Coronary artery (tissue), 2 donors: ENCODE measurements at regions not wholly inside any gene's neighbourhood (a gene's known extent, or its start where the extent isn't known, plus 50 kb on each side); places are given as distances from the start of the nearest gene placed in this dataset.

ENCODE experiments used
- DNase-seq: peaks from one replicate; pipeline ENCODE4 v3.0.0-alpha.2; 2017; ENCODE audit warnings: low spot score
- H3K27ac ChIP-seq, 2 donors: fragments of 200-600 bp; sonication (generic); one replicate each; pipeline ENCODE4 v1.5.1; 2016 to 2019
- H3K4me3 ChIP-seq: fragments of 200-600 bp; sonication (generic); 2 replicates; pipeline ENCODE4 v1.5.1; 2016; ENCODE audit warnings: mild to moderate bottlenecking, moderate library complexity
- TF ChIP-seq, protein P1 (sequence below): fragments of 200-600 bp; sonication (generic); IDR thresholded peaks from one replicate; pipeline ENCODE4 v1.5.1; 2019; ENCODE audit warnings: antibody characterized with exemption

DNA sequence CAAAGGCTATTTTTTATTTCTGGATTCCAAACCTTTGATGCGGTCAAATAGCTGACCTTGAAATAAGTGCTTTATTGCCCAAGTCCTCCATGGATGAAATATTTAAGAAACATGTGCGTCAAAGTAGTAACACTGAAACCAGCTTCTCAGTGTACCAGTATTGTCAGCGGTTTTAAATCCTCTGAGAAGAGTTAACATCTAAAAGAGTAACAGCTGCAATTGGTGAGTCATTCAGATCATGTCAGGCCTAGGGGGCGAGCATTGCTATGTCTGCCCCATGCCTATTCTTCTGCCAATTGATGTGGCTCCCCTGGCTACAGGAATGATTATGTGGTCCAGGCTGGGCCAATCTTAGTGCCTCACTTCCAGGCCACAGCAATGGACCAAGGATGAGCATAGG lies 263.3 kb upstream of the SORL1-AS1 start:
- TF ChIP-seq, protein P1, sequence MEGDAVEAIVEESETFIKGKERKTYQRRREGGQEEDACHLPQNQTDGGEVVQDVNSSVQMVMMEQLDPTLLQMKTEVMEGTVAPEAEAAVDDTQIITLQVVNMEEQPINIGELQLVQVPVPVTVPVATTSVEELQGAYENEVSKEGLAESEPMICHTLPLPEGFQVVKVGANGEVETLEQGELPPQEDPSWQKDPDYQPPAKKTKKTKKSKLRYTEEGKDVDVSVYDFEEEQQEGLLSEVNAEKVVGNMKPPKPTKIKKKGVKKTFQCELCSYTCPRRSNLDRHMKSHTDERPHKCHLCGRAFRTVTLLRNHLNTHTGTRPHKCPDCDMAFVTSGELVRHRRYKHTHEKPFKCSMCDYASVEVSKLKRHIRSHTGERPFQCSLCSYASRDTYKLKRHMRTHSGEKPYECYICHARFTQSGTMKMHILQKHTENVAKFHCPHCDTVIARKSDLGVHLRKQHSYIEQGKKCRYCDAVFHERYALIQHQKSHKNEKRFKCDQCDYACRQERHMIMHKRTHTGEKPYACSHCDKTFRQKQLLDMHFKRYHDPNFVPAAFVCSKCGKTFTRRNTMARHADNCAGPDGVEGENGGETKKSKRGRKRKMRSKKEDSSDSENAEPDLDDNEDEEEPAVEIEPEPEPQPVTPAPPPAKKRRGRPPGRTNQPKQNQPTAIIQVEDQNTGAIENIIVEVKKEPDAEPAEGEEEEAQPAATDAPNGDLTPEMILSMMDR: no peak
- Histone ChIP-seq H3K27ac (no peak overlapping the region), H3K4me3 (no peak overlapping the region)
- DNase-seq: no peak

DNA sequence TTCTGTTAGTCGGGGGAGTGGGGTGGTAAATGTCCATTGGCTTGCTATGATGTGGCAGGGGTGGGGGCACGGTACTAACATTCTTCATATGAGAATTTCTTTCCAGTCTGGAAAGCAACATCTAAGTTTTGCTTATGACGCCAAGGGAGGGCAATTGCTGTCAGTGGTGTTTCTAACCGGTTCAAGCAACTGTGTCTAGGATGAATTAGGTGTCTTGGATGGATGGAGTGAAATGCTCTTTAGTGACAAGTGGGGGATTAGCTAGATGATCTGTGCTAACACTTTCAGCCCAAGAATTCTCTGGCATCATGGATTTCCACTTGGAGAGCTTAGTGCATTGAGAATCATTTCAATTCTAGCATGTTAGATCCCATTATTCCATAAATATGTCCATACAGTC lies 262.6 kb upstream of the SORL1-AS1 start:
- no peak overlapping the region for H3K27ac ChIP-seq
- TF ChIP-seq, protein P1: no peak
- H3K4me3 ChIP-seq: no peak overlapping the region
- DNase-seq: no peak

DNA sequence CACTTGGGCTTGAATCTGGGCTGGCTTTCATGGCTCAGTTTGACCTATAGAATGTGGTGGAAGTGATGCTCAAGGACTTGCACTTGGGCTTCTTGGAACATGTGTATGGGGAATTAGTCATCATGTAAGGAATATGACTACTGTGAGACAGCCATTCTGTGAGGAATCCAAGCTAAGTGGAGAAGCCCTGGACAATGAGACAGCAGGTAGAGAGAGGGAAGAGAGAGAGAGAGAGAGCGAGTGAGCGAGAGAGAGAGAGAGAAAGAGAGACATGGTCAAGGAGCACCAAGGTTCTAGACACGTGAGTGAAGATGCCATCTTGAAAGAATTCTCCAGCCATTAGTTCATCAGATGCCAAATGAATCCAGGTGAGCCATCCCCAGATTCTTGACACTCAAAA lies 261.6 kb upstream of the SORL1-AS1 start:
- Histone ChIP-seq H3K27ac (no peak overlapping the region), H3K4me3 (no peak overlapping the region)
- DNase-seq: no peak
- TF ChIP-seq, protein P1: no peak

DNA sequence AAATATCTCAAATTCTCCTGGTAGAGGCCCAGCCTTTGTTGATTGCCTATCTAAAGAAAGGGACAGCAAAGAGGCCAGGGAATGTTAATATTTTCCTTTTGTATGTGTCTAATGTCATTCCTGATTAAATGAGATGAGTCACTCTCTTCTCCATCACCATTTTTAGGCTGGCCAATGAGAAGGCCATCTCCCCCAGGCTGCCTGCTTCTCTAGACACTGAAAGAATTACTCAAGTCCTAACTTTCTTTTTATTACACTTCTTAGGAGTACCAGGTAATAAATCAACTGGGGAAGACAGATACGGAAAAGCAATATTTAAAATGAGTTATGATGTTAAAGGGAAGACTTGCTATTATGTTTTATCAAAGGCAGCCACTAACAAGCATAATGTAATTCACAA lies 259.2 kb upstream of the SORL1-AS1 start:
- no peak overlapping the region for H3K4me3 ChIP-seq
- no peak for DNase-seq
- no peak overlapping the region for H3K27ac ChIP-seq
- TF ChIP-seq, protein P1: no peak

DNA sequence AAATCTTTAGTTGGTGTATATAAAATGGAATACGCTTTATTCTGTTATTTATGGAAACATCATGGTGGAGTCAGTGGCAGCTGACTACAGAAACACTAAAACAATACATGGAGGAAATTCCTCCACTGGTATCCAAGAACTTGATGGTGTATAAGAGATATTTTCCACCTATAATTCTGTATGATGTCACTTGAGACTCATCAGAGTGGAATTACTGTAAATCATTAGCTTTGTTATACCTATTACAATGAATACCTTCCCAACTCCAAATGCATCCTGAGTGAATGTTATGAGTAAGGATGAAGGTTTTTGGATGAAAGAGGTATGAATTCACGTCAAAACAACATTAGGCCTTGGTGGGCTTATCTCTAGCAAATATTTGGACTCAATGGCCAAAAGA lies 258.5 kb upstream of the SORL1-AS1 start:
- no peak overlapping the region for H3K4me3 ChIP-seq
- H3K27ac ChIP-seq: no peak overlapping the region
- DNase-seq: no peak
- TF ChIP-seq, protein P1: no peak

DNA sequence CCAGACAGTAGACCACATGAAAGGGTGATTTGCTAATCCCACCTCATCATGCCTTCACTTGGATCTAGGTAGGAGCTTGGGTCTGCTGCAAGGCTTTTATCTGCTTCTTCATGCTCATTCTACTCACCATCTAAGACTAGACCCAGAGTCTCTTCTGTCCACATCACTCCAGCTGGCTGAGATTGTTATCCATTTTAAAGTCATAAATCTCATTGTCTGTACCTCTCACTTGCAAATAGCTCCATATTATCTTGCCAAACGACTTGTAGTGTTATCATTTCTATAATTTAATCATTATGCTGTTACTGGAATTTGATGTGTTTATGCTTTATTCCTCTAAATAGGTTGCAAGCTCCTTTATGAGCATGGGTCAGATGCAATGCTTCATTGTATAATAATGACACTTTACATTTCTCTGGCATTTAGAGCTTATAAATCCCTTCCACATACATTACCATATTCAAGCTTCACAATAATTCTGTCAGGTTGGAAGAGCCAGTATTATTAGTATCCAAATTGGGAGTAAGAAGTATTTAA lies 254.2 kb upstream of the SORL1-AS1 start:
- no peak overlapping the region for H3K27ac ChIP-seq
- H3K4me3 ChIP-seq: no peak overlapping the region
- TF ChIP-seq, protein P1: no peak

DNA sequence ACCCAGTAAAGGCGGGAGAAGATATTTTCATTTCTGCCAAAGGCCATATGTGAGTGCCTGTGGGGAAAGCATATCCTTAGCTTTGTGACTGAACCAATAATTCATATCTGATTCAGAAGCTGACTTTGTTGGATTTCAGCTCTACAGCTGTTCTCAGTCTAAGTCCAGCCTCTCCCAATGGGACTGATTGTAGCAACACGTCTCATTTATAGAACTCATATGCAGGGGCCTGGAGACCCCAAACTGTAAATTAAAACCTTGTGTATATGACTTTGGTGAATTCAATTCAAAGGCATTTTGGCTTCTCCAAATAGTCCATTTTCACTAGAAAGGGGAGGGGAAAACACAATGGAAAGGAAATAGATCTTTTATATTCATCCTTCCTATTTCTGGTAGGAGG lies 250.4 kb upstream of the SORL1-AS1 start:
- no peak for DNase-seq

More for the DNA sequence above, 254.2 kb upstream of the SORL1-AS1 start:
- DNase-seq: no peak

More for the DNA sequence above, 250.4 kb upstream of the SORL1-AS1 start:
- TF ChIP-seq, protein P1: no peak
- Histone ChIP-seq H3K27ac (no peak overlapping the region), H3K4me3 (no peak overlapping the region)
